ENCODE measurements at regions not wholly inside any gene's neighbourhood (a gene's known extent, or its start where the extent isn't known, plus 50 kb on each side); places are given as distances from the start of the nearest gene placed in this dataset.

DNA sequence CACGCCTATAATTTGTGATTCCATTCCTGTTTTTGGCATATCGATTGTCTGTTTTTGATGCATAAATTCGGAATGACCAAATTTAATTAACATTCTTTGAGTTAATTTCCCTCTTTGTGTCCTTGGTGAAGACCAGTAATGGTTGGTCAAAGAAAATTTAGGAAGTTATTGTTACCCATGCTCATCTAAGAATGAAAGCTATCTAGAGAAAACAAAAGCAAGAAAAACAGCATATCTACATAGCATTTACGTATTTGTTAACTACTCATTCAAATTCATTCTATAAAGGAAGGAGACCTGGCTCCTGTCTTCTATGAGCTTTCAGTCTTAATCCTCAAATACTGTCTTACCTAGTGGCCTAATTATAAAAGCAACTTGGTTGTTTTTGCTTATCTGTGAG, 59.2 kb upstream of the CHST9 start (continued):
- no peak for TF ChIP-seq ZBTB40 (IDR thresholded peaks at IDR 0.05; ENCODE audit: borderline replicate concordance)
- no peak for TF ChIP-seq EP300 (IDR thresholded peaks at IDR 0.05; ENCODE audit: borderline replicate concordance in 1 of 2, control insufficient read depth in 1 of 2, low read depth in 2 of 2, low read length in 2 of 2)

DNA sequence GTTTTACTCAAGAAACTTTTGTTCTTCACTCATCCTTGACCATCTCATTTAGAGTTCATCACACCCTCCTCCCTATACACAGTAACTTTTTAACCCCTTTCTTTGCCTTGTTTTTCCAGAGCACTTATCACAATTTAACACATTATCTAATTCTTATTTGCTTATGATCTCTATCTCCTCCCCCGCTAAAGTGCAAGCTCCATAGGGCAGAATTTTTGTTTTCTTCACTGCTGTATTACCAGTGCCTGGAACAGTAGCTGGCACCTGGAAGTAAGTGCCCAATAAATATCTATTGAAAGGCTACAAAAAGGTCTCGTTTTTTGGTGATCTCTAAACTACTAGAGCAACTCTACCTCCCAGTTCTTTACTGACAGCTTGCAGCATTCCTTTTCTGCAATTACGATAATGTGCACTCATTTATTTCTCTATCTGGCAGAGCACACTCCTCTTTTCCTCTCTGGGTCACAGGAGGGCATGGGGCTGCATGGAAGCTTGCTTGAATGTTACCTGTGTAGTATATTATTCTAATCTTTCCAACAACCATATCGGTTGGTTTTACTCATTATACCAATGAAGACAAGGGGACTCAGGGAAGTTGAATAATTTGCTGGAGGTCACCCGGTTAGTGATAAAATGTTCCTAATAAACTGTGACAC, 57.4 kb upstream of the CHST9 start:
- TF ChIP-seq MTA2 (IDR thresholded peaks at IDR 0.05; ENCODE audit: low read depth) (no peak), SMC3 (IDR thresholded peaks at IDR 0.05; ENCODE audit: borderline replicate concordance, low read length) (no peak), MEF2B (IDR thresholded peaks at IDR 0.05; ENCODE audit: partially characterized antibody, poor library complexity, severe bottlenecking) (no peak), IRF3 (IDR thresholded peaks at IDR 0.05) (no peak)
- in situ Hi-C loops (cut with MboI): no loop called here
- CTCF ChIA-PET: interaction anchor here (0.7 to 1.3 kb wide), 3 partner anchors 16 to 456 kb away, joined by 3 to 4 read pairs (median 4); no protein-coding TSS in a partner anchor

More for the DNA sequence above, 57.4 kb upstream of the CHST9 start:
- FAIRE-seq (no peak), ATAC-seq (no peak), DNase-seq (ENCODE audit: low read depth, low spot score) (no peak)
- H3K4me1 ChIP-seq (ENCODE audit: control insufficient read depth, insufficient read depth, low read length): no peaks in the 10 kb centered on the region
- H4K20me1 ChIP-seq (ENCODE audit: control insufficient read depth, insufficient read depth): no peaks in the 10 kb centered on the region
- ChIA-PET SMC1A (ENCODE audit: uncharacterized antibody, unreplicated experiment) (interaction anchor here (1.1 to 1.4 kb wide), 2 partner anchors 9 to 55 kb away, joined by 5 read pairs; no protein-coding TSS in a partner anchor), RAD21 (ENCODE audit: unreplicated experiment) (no interaction called here), POLR2A (no interaction called here)
- no peaks in the 10 kb centered on the region for H3K9me3 ChIP-seq (replicated peaks; ENCODE audit: control insufficient read depth, insufficient read depth, low read length)
- no peak overlapping the region for H3K27ac ChIP-seq (ENCODE audit: control insufficient read depth, insufficient read depth)
- no TSS peak for BruUV-seq (replicated peaks)
- no peaks in the 10 kb centered on the region for H3K79me2 ChIP-seq (ENCODE audit: control insufficient read depth, insufficient read depth, low read length)
- no peak overlapping the region for H3K9ac ChIP-seq (ENCODE audit: control insufficient read depth, insufficient read depth, low read length)
- intact Hi-C loops (cut with micrococcal nuclease; ENCODE audit: unreplicated experiment): no loop called here
- H3K36me3 ChIP-seq (ENCODE audit: control insufficient read depth in 2 of 2, insufficient read depth in 2 of 2, low read length in 1 of 2): no peaks in the 10 kb centered on the region
- H2AFZ ChIP-seq (ENCODE audit: control insufficient read depth, low read depth, low read length): no peak overlapping the region
- WGBS (ENCODE audit: insufficient coverage, insufficient replicate concordance, low lambda C conversion rate, missing lambda C conversion rate): 33% methylated on average over 5 of the region's 5 CpGs
- H3K27me3 ChIP-seq (replicated peaks in 1 of 2; ENCODE audit: control insufficient read depth in 2 of 2, insufficient read depth in 2 of 2, low read length in 1 of 2): no peaks in the 10 kb centered on the region
- no peak overlapping the region for H3K4me3 ChIP-seq
- no peak overlapping the region for H3K4me2 ChIP-seq (ENCODE audit: control insufficient read depth, insufficient read depth)

Data from GM12878 (cell line).